ENCODE measurements at regions not wholly inside any gene's neighbourhood (a gene's known extent, or its start where the extent isn't known, plus 50 kb on each side); places are given as distances from the start of the nearest gene placed in this dataset.
"Not testable (repeated sequence)": the region's sequence is repeated elsewhere in the genome, so short reads cannot be mapped to it uniquely, and the experiment has no call there.

DNA sequence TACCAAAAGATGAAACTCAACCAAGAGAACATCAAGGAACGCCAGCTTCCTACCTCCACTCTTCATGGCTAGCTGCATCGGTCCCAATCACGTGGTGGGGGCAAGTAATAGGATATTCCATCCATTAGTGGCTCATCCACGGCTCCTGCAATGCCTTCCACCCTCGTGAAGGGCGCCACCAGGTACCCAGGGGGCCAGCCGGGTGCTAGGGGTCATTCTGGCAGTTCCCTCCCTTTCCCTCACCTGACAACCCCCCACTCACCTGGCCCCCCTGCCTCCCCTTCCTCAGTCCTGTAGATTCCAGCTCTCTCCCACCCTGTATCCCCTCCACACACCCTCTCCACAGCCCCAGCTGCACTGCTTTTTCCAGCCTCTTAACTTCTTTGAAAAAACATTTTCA is 161.9 kb downstream of the URI1 start:
- no peak for DNase-seq (ENCODE audit: low read depth)

DNA sequence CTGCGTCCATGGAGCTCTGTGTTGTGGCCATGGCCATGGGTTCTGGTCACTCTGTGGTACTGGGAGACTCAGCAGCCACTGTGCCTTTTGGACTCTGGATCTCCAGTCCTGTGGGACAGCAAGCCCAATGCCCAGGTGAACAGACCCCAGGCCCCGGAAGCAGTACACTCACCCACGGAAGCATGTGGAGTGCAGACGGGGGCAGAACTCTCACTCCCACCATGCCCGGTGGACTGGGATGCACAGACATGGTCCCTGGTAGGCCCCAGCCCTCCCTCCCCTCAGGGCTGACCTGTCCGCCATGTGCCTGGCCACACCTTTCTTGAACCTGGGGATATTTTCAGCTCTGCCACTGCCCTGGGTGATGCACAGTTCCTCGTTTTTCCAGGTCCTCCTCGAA is 163.3 kb downstream of the URI1 start:
- no peak for DNase-seq (ENCODE audit: low read depth)

- no peak for DNase-seq (ENCODE audit: low read depth)
Observed at GRCh38 chr19:30105727-30106126, 163.7 kb downstream of the URI1 start.

- DNase-seq (ENCODE audit: low read depth): no peak
Observed at GRCh38 chr19:30106417-30107095, 164.5 kb downstream of the URI1 start.

GRCh38 chr19:30107251-30107650 is 165.2 kb downstream of the URI1 start:
- no peak for DNase-seq (ENCODE audit: low read depth)

GRCh38 chr19:30109565-30109964 is 167.5 kb downstream of the URI1 start:
- no peak for DNase-seq (ENCODE audit: low read depth)

GRCh38 chr19:30111021-30111855 is 169.2 kb downstream of the URI1 start:
- no peak for DNase-seq (ENCODE audit: low read depth)

GRCh38 chr19:30112171-30112570 is 170.1 kb downstream of the URI1 start:
- DNase-seq (ENCODE audit: low read depth): no peak

- DNase-seq (ENCODE audit: low read depth): no peak
Observed at GRCh38 chr19:30112666-30113065, 170.6 kb downstream of the URI1 start.

- no peak for DNase-seq (ENCODE audit: low read depth)
Observed at GRCh38 chr19:30113186-30113585, 171.1 kb downstream of the URI1 start.

- not testable (repeated sequence) for DNase-seq (ENCODE audit: low read depth)
Observed at GRCh38 chr19:30114095-30114494, 172.1 kb downstream of the URI1 start.

GRCh38 chr19:30115947-30116346 is 173.9 kb downstream of the URI1 start:
- DNase-seq (ENCODE audit: low read depth): no peak

- no peak for DNase-seq (ENCODE audit: low read depth)
Observed at GRCh38 chr19:30116530-30116929, 174.5 kb downstream of the URI1 start.

DNA sequence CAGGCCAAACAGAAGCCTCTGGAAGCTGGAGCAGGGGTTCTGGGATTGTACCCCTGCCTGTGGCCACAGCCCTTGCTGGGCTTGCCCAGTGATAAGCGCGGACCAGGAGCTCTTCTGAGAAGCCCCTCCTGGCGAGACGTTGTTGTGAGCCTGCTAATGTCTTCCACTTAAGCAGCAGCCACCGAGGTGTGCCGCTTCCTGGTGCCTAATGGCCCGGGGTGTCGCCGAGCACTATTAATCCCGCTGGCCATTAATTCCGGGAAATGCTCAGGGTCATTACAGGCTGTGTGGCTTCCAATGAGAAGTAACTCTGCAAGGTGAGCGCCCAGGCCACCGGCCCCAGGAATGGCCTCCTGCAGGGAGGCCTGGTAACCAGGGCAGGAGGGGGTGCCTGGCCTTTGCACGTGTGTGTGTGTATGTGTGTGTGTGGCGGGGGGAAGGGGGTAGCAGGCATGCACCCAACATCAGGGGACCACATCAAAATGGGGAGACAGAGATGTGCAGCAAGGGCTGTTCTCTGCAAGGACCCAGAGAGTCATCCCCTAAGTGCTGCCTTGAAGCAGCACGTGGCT is 175.0 kb downstream of the URI1 start:
- no peak for DNase-seq (ENCODE audit: low read depth)

- DNase-seq (ENCODE audit: low read depth): no peak
Observed at GRCh38 chr19:30117636-30118145, 175.7 kb downstream of the URI1 start.

GRCh38 chr19:30118221-30118620 is 176.2 kb downstream of the URI1 start:
- DNase-seq (ENCODE audit: low read depth): no peak

DNA sequence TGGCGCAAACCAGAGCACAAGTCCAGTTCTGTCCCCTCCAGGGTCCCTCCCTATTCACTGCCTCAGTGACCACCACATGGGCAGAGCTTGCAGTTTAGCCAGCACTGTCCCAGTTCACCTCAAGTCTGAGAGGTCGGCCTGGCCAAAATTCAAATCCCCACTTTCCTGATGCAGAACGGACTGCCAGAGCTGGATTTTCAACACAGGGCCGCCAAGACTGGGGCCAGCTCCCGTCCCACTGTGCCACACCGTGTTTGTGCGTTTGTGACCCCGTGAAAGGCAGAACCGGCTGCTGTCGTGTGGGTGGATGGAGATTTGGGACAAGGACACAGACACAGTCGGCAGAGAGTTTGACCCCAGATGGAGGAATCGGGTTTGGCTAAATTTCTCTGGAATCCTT is 176.7 kb downstream of the URI1 start:
- DNase-seq (ENCODE audit: low read depth): no peak

- no peak for DNase-seq (ENCODE audit: low read depth)
Observed at GRCh38 chr19:30119180-30119908, 177.3 kb downstream of the URI1 start.

DNA sequence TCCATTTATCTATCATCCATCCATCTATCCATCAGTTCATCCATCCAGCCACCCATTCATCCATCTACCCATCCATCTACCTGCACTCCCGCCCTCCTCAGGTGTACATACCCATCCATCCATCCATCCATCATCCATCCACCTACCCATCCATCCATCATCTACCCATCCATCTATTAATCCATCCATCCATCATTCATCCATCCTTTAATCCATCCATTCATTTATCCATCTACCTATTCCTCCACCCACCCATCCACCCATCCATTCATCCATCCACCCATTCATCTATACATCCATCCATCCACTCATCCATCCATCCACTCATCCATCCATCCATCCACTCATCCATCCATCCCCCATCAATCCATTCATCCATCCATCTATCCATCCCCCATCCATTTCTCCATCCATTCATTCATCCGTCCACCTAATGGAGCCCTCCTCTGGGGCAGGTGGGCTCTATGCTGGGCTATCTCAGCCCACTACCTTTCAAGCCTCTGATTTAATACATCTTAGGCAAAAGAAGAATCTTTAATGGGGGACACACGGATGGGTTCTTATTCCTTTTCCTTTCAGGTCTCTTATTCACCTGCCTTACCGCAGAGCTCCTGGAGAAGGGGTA is 178.9 kb downstream of the URI1 start:
- DNase-seq (ENCODE audit: low read depth): no peak

- no peak for DNase-seq (ENCODE audit: low read depth)
Observed at GRCh38 chr19:30122431-30122830, 180.4 kb downstream of the URI1 start.

GRCh38 chr19:30123119-30123518 is 181.1 kb downstream of the URI1 start:
- no peak for DNase-seq (ENCODE audit: low read depth)

- no peak for DNase-seq (ENCODE audit: low read depth)
Observed at GRCh38 chr19:30123611-30124010, 181.6 kb downstream of the URI1 start.

All from activated T-cell treated with anti-CD3 and anti-CD28 coated beads for 24 hours (primary cell).